Activated B cell treated with CpG ODN at 0.5 μM for 24 hours (primary cell): ENCODE measurements at regions not wholly inside any gene's neighbourhood (a gene's known extent, or its start where the extent isn't known, plus 50 kb on each side); places are given as distances from the start of the nearest gene placed in this dataset.

Source experiments
- ATAC-seq: fragments of 200-7000 bp; cut with Tn5 transposase; one replicate; pipeline ENCODE4 v1.10.0; 2021; ENCODE audit warnings: low read depth, mild to moderate bottlenecking, moderate library complexity
- CTCF ChIA-PET: fragments of 350-600 bp; sonication (Branson Sonifier 250); formaldehyde crosslinking; loops from one replicate; lab custom pipeline; 2021; ENCODE audit warnings: antibody characterized with exemption; lab: Charles Lee
- POLR2A ChIA-PET: fragments of 350-600 bp; sonication (Branson Sonifier 250); formaldehyde crosslinking; loops from one replicate; lab custom pipeline; 2021; ENCODE audit warnings: antibody characterized with exemption; lab: Charles Lee
- DNase-seq: peaks from one replicate; pipeline ENCODE4 v3.0.0; 2022
- H3K27ac Mint-ChIP-seq: one replicate; pipeline ENCODE4 v1.8.0; 2020; ENCODE audit warnings: mixed read lengths
- H3K27me3 Mint-ChIP-seq: one replicate; pipeline ENCODE4 v1.8.0; 2021; ENCODE audit warnings: mixed read lengths
- H3K36me3 Mint-ChIP-seq: one replicate; pipeline ENCODE4 v1.8.0; 2021; ENCODE audit warnings: low read depth, mixed read lengths
- H3K4me1 Mint-ChIP-seq: one replicate; pipeline ENCODE4 v1.8.0; 2021; ENCODE audit warnings: mixed read lengths
- H3K4me3 Mint-ChIP-seq: one replicate; pipeline ENCODE4 v1.8.0; 2020; ENCODE audit warnings: mild to moderate bottlenecking, mixed read lengths
- H3K9me3 Mint-ChIP-seq: one replicate; pipeline ENCODE4 v1.8.0; 2020; ENCODE audit warnings: mixed read lengths
- intact Hi-C: fragments of 100-400 bp; cut with micrococcal nuclease; formaldehyde crosslinking; loops from one replicate; pipeline ENCODE4 v1.15.1; 2024
- TF ChIP-seq, protein P1 (sequence below): fragments of 200-600 bp; IDR thresholded peaks from one replicate; pipeline ENCODE4 v1.8.0; 2022; ENCODE audit warnings: antibody characterized with exemption, mild to moderate bottlenecking

DNA sequence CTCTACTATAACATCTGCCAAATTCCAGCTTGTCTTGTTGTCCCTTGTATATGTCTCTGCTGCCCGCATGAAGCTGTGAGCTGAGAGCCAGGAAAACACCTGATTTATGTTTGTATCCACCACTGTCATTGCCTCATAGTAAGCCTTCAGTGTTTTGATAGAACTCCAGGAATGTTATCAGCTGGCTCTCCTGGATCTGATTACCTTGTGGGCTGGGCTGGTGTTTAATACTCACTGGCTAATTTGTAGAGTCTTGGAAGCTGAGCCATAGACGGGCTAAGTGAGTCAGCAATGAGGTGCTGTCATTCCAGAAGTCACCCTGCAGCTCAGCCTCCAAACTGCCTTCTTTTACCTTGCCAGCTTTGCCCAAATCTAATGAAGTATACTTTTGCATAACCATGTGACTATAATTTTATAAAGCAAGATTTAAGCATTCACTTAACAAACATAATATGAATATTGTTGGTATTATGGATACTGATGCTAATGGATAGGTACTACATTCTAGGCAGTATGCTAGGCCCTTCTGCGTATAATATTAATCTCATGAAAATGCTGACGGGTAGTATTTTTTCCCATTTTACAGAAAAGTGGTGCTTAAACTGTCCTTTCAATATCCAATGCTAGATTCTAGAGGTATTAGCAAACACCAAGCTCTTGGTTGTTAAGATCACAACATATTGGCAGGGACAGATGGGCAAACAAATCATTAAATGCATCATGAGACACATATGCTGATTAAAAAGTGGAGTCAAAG, 62.7 kb upstream of the GATA6 start:
- ChIA-PET POLR2A (no interaction called here), CTCF (no interaction called here)
- no peak for ATAC-seq
- no peak for DNase-seq
- H3K36me3 Mint-ChIP-seq: no peaks in the 10 kb centered on the region
- TF ChIP-seq, protein P1, sequence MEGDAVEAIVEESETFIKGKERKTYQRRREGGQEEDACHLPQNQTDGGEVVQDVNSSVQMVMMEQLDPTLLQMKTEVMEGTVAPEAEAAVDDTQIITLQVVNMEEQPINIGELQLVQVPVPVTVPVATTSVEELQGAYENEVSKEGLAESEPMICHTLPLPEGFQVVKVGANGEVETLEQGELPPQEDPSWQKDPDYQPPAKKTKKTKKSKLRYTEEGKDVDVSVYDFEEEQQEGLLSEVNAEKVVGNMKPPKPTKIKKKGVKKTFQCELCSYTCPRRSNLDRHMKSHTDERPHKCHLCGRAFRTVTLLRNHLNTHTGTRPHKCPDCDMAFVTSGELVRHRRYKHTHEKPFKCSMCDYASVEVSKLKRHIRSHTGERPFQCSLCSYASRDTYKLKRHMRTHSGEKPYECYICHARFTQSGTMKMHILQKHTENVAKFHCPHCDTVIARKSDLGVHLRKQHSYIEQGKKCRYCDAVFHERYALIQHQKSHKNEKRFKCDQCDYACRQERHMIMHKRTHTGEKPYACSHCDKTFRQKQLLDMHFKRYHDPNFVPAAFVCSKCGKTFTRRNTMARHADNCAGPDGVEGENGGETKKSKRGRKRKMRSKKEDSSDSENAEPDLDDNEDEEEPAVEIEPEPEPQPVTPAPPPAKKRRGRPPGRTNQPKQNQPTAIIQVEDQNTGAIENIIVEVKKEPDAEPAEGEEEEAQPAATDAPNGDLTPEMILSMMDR: no peak
- intact Hi-C loops: no loop called here
- H3K4me1 Mint-ChIP-seq: no peaks in the 10 kb centered on the region
- no peaks in the 10 kb centered on the region for H3K9me3 Mint-ChIP-seq
- H3K27me3 Mint-ChIP-seq: peaks cover under 1% of the 10 kb centered on the region
- H3K27ac Mint-ChIP-seq: no peak overlapping the region
- H3K4me3 Mint-ChIP-seq: no peak overlapping the region

DNA sequence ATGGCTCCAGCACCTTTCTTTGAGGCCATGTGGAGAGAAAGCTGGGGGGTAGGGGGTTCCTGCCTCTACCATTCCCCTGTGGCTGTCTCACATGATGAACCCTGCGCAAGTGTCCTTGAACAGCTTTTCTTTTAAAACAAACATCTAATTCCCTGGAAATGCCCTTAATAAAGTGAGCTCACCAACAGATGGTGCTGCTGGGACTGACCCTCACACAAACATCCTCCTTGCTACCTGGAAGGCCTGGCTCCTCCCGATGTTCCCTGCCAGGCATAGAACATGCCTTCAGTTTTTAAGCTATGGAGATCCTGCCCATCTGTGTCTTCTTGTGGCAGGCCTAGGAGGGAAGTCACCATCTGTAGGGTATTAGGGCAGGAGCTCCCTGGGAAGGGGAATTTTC, 60.7 kb upstream of the GATA6 start:
- no peaks in the 10 kb centered on the region for H3K27me3 Mint-ChIP-seq
- no peak overlapping the region for H3K27ac Mint-ChIP-seq
- ATAC-seq (no peak), DNase-seq (no peak)
- H3K36me3 Mint-ChIP-seq: no peaks in the 10 kb centered on the region
- no peaks in the 10 kb centered on the region for H3K9me3 Mint-ChIP-seq
- ChIA-PET POLR2A (no interaction called here), CTCF (no interaction called here)
- TF ChIP-seq, protein P1: no peak
- H3K4me3 Mint-ChIP-seq: no peak overlapping the region
- intact Hi-C loops: no loop called here
- H3K4me1 Mint-ChIP-seq: no peaks in the 10 kb centered on the region

DNA sequence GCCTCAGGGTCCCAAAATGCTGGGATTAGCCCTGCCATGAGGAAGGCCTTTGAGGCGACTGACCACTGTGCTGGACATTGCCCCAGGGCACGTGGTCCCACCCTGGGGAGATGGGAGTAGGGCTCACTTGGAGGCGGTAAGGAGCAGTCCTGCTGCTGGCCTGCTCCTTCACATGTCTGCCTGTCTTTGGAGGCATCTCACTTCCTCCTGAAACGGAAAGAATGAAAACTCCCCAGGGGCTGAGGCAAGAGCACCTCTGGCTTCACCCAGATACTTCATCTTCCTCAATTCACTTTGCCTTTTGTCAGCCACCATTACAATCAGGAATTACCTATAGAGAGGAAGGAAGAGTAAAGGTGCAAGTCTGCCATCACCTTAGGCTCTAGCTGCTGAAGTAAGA, 59.9 kb upstream of the GATA6 start:
- H3K27me3 Mint-ChIP-seq: no peaks in the 10 kb centered on the region
- TF ChIP-seq, protein P1: no peak
- no peaks in the 10 kb centered on the region for H3K9me3 Mint-ChIP-seq
- no peaks in the 10 kb centered on the region for H3K4me1 Mint-ChIP-seq
- intact Hi-C loops: no loop called here
- H3K36me3 Mint-ChIP-seq: no peaks in the 10 kb centered on the region
- no peak for DNase-seq
- ChIA-PET CTCF (no interaction called here), POLR2A (no interaction called here)
- no peak overlapping the region for H3K4me3 Mint-ChIP-seq
- no peak overlapping the region for H3K27ac Mint-ChIP-seq
- no peak for ATAC-seq

DNA sequence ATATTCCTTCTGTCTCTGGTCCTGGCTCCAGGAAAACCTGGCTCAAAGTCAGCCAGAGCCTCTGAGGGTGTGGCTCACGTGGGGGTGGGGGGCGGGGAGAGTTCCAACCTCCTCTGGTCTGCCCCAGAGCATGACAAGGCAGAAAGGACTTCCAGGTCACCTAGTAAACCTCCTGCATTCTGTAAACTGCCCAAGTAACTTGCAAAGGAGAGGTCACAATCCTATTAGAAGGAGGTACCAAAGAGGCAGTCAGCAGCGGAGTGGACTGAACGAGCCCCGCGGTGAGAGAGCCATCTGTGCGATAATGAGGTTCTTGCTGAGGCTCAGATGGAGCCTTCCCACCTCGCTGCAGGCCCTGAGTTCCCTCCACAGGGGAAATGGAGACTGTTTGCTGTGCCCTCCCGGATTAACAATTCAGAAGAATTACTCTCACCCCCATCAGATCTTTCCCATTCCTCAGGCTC, 58.9 kb upstream of the GATA6 start:
- intact Hi-C loops: no loop called here
- POLR2A ChIA-PET: no interaction called here
- ATAC-seq (no peak), DNase-seq (no peak)
- H3K9me3 Mint-ChIP-seq: no peaks in the 10 kb centered on the region
- H3K36me3 Mint-ChIP-seq: no peaks in the 10 kb centered on the region
- H3K4me3 Mint-ChIP-seq: no peak overlapping the region
- CTCF ChIA-PET: no interaction called here
- TF ChIP-seq, protein P1: no peak
- no peaks in the 10 kb centered on the region for H3K27me3 Mint-ChIP-seq
- H3K27ac Mint-ChIP-seq: no peak overlapping the region
- no peaks in the 10 kb centered on the region for H3K4me1 Mint-ChIP-seq

DNA sequence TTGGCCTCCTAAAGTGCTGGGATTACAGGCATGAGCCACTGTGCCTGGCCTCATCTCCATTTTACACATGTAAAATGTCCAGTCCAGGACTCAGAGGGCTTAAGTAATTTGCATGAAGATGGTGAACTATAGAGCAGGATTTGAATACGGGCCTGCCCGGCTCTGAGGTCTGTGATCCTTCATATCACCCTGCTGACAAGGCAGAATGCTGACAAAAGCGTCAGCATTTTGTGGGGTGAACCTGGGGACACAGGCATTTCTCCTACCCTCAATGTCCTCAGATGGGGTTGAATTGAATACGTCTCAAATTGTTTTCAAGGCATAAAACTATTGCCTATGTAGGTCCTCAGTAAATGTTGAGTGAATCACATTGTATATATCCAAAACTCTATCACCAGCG, 57.2 kb upstream of the GATA6 start:
- POLR2A ChIA-PET: no interaction called here
- Mint-ChIP-seq H3K4me3 (no peak overlapping the region), H3K36me3 (no peaks in the 10 kb centered on the region), H3K4me1 (no peaks in the 10 kb centered on the region), H3K9me3 (no peaks in the 10 kb centered on the region), H3K27ac (no peak overlapping the region), H3K27me3 (no peaks in the 10 kb centered on the region)
- ATAC-seq (no peak), DNase-seq (no peak)
- CTCF ChIA-PET: no interaction called here
- intact Hi-C loops: no loop called here
- TF ChIP-seq, protein P1: no peak
